GM21825 (cell line): ENCODE measurements at regions not wholly inside any gene's neighbourhood (a gene's known extent, or its start where the extent isn't known, plus 50 kb on each side); places are given as distances from the start of the nearest gene placed in this dataset.
"Not testable (repeated sequence)": the region's sequence is repeated elsewhere in the genome, so short reads cannot be mapped to it uniquely, and the experiment has no call there.

Experiments used
- ATAC-seq: cut with Tn5 transposase; IDR thresholded peaks from one replicate; pipeline ENCODE4 v1.9.1; 2021; ENCODE audit warnings: mild to moderate bottlenecking, moderate library complexity; ENCODE audit not compliant: unreplicated experiment

DNA sequence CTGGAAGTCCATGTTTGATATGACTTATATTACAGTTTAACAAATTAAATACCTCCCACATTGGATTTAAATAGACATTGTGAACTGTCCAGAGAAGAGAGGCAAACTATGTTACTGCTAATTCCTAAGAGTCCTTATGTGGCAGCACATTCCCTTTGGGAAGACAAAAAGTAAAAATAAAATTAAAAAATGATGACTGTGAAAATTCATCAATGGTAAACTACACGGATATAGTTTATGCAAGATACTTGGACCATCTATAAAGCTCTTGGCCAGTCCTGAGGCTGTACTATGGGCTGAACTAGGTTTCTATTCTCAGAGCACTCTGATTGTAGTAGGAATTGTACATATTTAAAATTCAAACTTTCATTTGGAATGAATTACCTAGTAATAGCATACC, 206.4 kb downstream of the LRRK2 start:
- ATAC-seq, result no peak

DNA sequence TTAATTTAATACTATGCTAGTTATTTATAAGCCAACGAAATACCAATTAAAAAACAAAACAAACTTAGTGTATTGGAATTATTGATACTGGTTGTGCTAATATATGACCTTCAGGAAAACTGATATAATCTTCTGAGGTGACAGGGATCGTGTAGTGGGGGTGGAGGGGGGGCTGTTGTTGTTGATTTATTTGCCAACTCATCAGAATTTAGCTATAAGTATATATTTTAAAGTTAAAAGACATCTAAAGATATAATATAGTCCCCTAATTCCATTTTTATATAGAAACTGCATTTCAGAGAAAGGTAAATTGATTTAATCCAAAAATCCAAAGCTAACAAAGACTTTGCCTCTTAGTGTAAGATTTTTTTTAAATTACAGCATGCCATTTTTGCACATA, 210.5 kb downstream of the LRRK2 start:
- ATAC-seq, result no peak

GRCh38 chr12:40435951-40436350, 211.2 kb downstream of the LRRK2 start:
- no peak for ATAC-seq

GRCh38 chr12:40436564-40436963, 211.8 kb downstream of the LRRK2 start:
- ATAC-seq, result no peak

GRCh38 chr12:40439771-40440492, 215.1 kb downstream of the LRRK2 start:
- ATAC-seq, result no peak

DNA sequence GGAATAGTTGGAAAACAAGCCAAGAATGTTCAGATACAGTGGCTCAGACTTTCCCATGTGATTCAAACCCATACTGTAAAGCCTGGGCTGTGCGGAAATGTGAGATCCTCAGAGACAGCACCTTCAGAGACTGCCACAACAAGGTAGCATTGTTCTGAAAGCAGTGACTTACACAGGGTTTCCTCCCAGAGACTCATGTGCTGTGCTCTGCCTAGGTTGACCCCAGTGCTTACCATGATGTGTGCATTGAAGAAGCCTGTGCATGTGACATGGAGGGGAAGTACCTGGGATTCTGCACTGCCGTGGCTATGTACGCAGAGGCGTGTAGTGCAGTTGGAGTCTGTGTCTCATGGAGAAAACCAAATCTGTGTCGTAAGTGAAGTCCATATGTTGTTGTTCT, 219.4 kb downstream of the LRRK2 start:
- ATAC-seq, result no peak

- peak; percentile 54 for ATAC-seq
Observed at GRCh38 chr12:40446385-40446784, 221.6 kb downstream of the LRRK2 start.

DNA sequence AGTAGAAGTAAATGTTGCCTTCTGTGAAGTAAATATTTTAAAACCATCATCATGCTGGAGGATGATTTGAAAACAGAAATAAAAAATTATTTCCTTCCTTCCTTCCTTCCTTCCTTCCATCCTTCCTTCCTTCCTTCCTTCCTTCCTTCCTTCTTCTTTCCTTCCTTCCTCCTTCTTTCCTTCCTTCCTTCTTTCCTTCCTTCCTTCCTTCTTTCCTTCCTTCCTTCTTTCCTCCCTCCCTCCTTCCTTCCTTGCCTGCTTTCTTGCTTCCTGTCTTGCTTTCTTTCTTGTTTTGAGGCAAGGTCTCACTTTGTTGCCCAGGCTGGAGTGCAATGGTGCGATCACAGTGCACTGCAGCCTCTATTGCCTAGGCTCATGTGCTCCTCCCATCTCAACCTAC, 223.7 kb downstream of the LRRK2 start:
- not testable (repeated sequence) for ATAC-seq

GRCh38 chr12:40451661-40452060, 226.9 kb downstream of the LRRK2 start:
- no peak for ATAC-seq

DNA sequence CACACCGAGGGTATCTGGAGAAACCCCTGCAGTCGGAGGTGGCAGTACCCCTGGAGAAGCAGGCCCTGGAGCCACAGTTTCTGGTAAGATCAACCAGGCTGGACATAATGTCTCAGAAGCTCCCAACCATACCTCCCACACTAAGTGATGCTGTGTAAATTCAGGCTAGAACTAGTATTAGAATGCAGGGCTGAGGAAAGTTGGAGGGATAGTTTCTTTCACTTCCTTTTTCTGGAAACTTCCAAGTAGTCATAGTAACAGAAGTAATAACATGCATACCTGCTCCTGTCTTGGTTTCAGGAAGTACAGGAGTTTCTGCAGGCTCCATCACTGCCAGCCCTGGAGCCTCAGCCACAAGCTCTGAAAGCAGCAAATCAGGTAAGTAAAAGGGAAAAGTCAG, 228.1 kb upstream of the CNTN1 start:
- no peak for ATAC-seq

DNA sequence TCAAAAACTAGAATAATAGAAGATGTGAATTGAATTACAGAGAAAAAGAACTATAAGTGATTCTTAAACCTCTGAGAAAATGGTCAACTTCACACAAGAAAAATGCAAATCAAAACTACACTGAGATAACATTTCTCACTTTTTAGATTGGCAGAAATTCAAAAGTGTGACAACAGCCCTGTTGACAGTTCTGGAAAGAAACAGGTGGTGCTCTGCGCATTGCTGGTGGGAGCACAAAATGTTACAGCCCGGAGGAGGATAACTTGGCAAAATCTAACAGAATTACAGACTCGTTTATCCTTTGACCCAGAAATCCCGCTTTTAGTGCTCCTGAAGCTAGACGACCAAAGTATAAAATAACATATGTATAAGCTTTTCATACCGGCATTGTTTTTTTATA, 222.5 kb upstream of the CNTN1 start:
- ATAC-seq, result no peak

- ATAC-seq, result no peak
Observed at GRCh38 chr12:40473962-40474361, 218.3 kb upstream of the CNTN1 start.

GRCh38 chr12:40474630-40475029, 217.6 kb upstream of the CNTN1 start:
- no peak for ATAC-seq

DNA sequence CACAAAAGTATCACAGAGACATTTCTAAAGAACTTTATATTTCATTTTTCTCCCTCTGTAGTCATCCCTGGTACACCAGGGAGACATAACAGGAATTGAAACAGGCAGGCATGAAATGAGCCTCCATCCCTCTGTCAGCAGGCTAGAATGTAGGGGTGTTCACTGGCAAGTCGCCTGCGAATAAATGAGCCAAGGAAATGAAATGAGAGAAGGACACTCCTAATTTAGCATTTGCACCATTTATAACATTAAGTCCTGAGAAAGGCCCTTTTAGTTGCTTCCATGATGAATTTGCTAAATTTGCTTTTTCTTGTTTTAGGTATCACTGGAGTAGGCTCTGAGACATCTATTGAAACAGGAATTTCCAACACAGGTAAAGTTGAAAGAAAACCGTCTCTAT, 192.4 kb upstream of the CNTN1 start:
- no peak for ATAC-seq

- ATAC-seq, result no peak
Observed at GRCh38 chr12:40502322-40502721, 189.9 kb upstream of the CNTN1 start.

GRCh38 chr12:40505327-40505726, 186.9 kb upstream of the CNTN1 start:
- no peak for ATAC-seq

- ATAC-seq, result no peak
Observed at GRCh38 chr12:40508421-40508820, 183.8 kb upstream of the CNTN1 start.

- no peak for ATAC-seq
Observed at GRCh38 chr12:40511341-40511740, 180.9 kb upstream of the CNTN1 start.

- ATAC-seq, result peak; percentile 73
Observed at GRCh38 chr12:40515041-40515816, 177.0 kb upstream of the CNTN1 start.

DNA sequence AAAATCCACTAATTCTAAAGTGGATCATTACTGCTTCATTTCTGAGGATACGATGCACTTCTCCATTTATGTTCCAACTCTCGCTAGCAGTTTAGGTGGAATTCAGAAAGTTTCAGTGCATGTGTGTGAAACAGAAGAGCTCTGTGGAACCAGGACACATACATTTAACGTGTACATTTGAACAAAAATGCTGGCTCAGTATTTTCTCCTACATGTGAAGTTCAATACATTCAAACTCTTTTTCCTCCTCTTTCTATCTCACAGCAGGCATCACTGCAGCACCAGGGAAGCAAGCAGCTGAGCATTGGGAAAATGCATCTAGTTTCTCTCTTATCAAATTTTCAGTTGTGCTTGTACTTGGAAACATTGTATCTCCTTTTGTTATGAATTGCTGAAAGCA, 169.4 kb upstream of the CNTN1 start:
- ATAC-seq, result no peak

GRCh38 chr12:40525054-40525453, 167.2 kb upstream of the CNTN1 start:
- ATAC-seq, result no peak

DNA sequence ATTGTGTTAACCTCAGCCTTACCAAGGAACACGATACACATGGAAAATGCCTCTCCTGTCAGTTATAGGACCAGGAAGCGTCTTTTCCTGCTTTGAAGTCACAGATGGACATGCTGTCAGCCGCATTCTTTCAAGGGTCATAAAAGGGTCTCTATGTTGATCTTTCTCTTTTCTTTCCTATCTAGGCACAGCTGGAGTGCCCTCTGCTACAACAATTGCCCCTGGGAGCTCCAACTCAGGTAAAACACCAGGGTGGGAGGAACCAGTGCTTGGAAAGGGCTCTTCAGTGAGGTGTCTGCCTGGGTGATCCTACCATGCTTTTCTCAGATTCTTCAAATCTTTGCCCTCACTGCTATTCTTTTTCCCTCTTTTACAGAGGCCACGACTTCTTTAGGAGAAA, 157.4 kb upstream of the CNTN1 start:
- ATAC-seq, result no peak
